Endodermal cell (in vitro differentiated cells): ENCODE measurements at regions not wholly inside any gene's neighbourhood (a gene's known extent, or its start where the extent isn't known, plus 50 kb on each side); places are given as distances from the start of the nearest gene placed in this dataset.

Experiments
- DNase-seq: peaks from one replicate; pipeline ENCODE4 v3.0.0-alpha.2; 2017
- H3K27ac ChIP-seq: 2 replicates; pipeline ENCODE4 v1.5.1; 2013; ENCODE audit warnings: mild to moderate bottlenecking, low read depth, low read length, moderate library complexity
- H3K27me3 ChIP-seq: 2 replicates; pipeline ENCODE4 v1.6.1; 2013; ENCODE audit warnings: mild to moderate bottlenecking, low read length, moderate library complexity; ENCODE audit not compliant: insufficient read depth, control insufficient read depth, poor library complexity, severe bottlenecking
- H3K36me3 ChIP-seq: 2 replicates; pipeline ENCODE4 v1.7.0; 2013; ENCODE audit warnings: mild to moderate bottlenecking, low read length, moderate library complexity; ENCODE audit not compliant: control insufficient read depth, insufficient read depth
- H3K4me1 ChIP-seq: one replicate; pipeline ENCODE4 v1.7.0; 2013; ENCODE audit warnings: low read length; ENCODE audit not compliant: control insufficient read depth, insufficient read depth
- H3K4me3 ChIP-seq: 2 replicates; pipeline ENCODE4 v1.5.1; 2013; ENCODE audit warnings: mild to moderate bottlenecking, low read length, moderate library complexity
- H3K9ac ChIP-seq: 2 replicates; pipeline ENCODE4 v1.6.1; 2013; ENCODE audit warnings: mild to moderate bottlenecking, low read length, moderate library complexity; ENCODE audit not compliant: poor library complexity, severe bottlenecking; ENCODE audit errors: extremely low read depth
- H3K9me3 ChIP-seq: 2 replicates; pipeline ENCODE4 v1.6.1; 2013; ENCODE audit warnings: mild to moderate bottlenecking, low read length, moderate library complexity; ENCODE audit not compliant: control insufficient read depth
- H3K27ac Mint-ChIP-seq: 2 replicates; pipeline ENCODE4 v1.8.0; 2020; ENCODE audit warnings: mixed read lengths
- H3K27me3 Mint-ChIP-seq: 2 replicates; pipeline ENCODE4 v1.8.0; 2021; ENCODE audit warnings: mild to moderate bottlenecking, mixed read lengths; ENCODE audit not compliant: insufficient read depth
- H3K36me3 Mint-ChIP-seq: 2 replicates; pipeline ENCODE4 v1.8.0; 2020; ENCODE audit warnings: low read depth, mixed read lengths
- H3K4me1 Mint-ChIP-seq: 2 replicates; pipeline ENCODE4 v1.8.0; 2020; ENCODE audit warnings: mixed read lengths
- H3K4me3 Mint-ChIP-seq: 2 replicates; pipeline ENCODE4 v1.8.0; 2020; ENCODE audit warnings: mild to moderate bottlenecking, moderate library complexity, mixed read lengths
- H3K9me3 Mint-ChIP-seq: 2 replicates; pipeline ENCODE4 v1.8.0; 2020; ENCODE audit warnings: mild to moderate bottlenecking, mixed read lengths
- CTCF ChIP-seq: fragments of 200-600 bp; sonication (generic); conservative IDR thresholded peaks from 2 replicates; pipeline ENCODE4 v1.5.0; 2021; ENCODE audit warnings: antibody characterized with exemption, mild to moderate bottlenecking
- WGBS, 2 experiments: methylation state at CpG; one replicate each; pipeline versions ENCODE4 v1.1.5 to v1.1.7; 2013; ENCODE audit warnings: missing lambda C conversion rate in 2 of 2, mixed read lengths in 1 of 2; ENCODE audit not compliant: insufficient coverage in 1 of 2, insufficient read length in 1 of 2; 5-methylcytosine and 5-hydroxymethylcytosine counted together

- Mint-ChIP-seq H3K9me3 (no peaks in the 10 kb centered on the region), H3K27ac (no peak overlapping the region), H3K4me3 (no peak overlapping the region), H3K36me3 (no peaks in the 10 kb centered on the region), H3K27me3 (peaks cover 7% of the 10 kb centered on the region), H3K4me1 (no peaks in the 10 kb centered on the region)
- no peak for TF ChIP-seq CTCF
- no peaks in the 10 kb centered on the region for H3K9me3 ChIP-seq
- no peak overlapping the region for H3K9ac ChIP-seq
- H3K36me3 ChIP-seq = no peaks in the 10 kb centered on the region
- DNase-seq = no peak
- no peak overlapping the region for H3K4me3 ChIP-seq
- WGBS, 2 experiments = 81 to 83% methylated on average over 3 to 4 of the region's 4 CpGs
- peaks cover 15% of the 10 kb centered on the region for H3K27me3 ChIP-seq
- no peaks in the 10 kb centered on the region for H3K4me1 ChIP-seq
- no peak overlapping the region for H3K27ac ChIP-seq
Measured at GRCh38 chr20:22264917-22265316, 319.5 kb downstream of the FOXA2 start.

GRCh38 chr20:22260506-22260905 lies 323.9 kb downstream of the FOXA2 start:
- WGBS, 2 experiments = 88% methylated on average over 1 of the region's 1 CpG; no CpG with 5 or more reads in 1 of the 2 experiments
- peaks cover 6% of the 10 kb centered on the region for H3K27me3 Mint-ChIP-seq
- no peaks in the 10 kb centered on the region for H3K36me3 Mint-ChIP-seq
- Histone ChIP-seq H3K9me3 (no peaks in the 10 kb centered on the region), H3K4me1 (no peaks in the 10 kb centered on the region), H3K9ac (no peak overlapping the region), H3K4me3 (no peak overlapping the region), H3K27me3 (peaks cover 15% of the 10 kb centered on the region), H3K36me3 (no peaks in the 10 kb centered on the region), H3K27ac (no peak overlapping the region)
- no peak overlapping the region for H3K4me3 Mint-ChIP-seq
- H3K9me3 Mint-ChIP-seq = no peaks in the 10 kb centered on the region
- H3K27ac Mint-ChIP-seq = no peak overlapping the region
- TF ChIP-seq CTCF = no peak
- no peaks in the 10 kb centered on the region for H3K4me1 Mint-ChIP-seq
- no peak for DNase-seq

- H3K27me3 ChIP-seq = peaks cover under 1% of the 10 kb centered on the region
- Mint-ChIP-seq H3K4me1 (no peaks in the 10 kb centered on the region), H3K27me3 (peaks cover 3% of the 10 kb centered on the region), H3K27ac (no peak overlapping the region), H3K9me3 (no peaks in the 10 kb centered on the region), H3K4me3 (no peak overlapping the region), H3K36me3 (no peaks in the 10 kb centered on the region)
- no peaks in the 10 kb centered on the region for H3K9me3 ChIP-seq
- no peak for TF ChIP-seq CTCF
- H3K36me3 ChIP-seq = no peaks in the 10 kb centered on the region
- no peak overlapping the region for H3K4me3 ChIP-seq
- H3K4me1 ChIP-seq = no peaks in the 10 kb centered on the region
- no peak overlapping the region for H3K27ac ChIP-seq
- H3K9ac ChIP-seq = no peak overlapping the region
- DNase-seq = no peak
- 89 to 95% methylated on average over 3 to 5 of the region's 6 CpGs for WGBS, 2 experiments
Measured at GRCh38 chr20:22257912-22258311, 326.5 kb downstream of the FOXA2 start.
